HEK293 (cell line): ENCODE measurements at regions not wholly inside any gene's neighbourhood (a gene's known extent, or its start where the extent isn't known, plus 50 kb on each side); places are given as distances from the start of the nearest gene placed in this dataset.

Experiments used
- CTCF ChIA-PET: fragments of 350-600 bp; formaldehyde crosslinking; extraction: SDS; loops from one replicate; lab custom pipeline; 2021; ENCODE audit warnings: antibody characterized with exemption; lab: Yijun Ruan, JAX
- POLR2A ChIA-PET: fragments of 300-600 bp; formaldehyde crosslinking; extraction: SDS; loops from one replicate; lab custom pipeline; 2020; ENCODE audit warnings: antibody characterized with exemption, inconsistent platforms; lab: Yijun Ruan, JAX
- H3K27ac ChIP-seq: fragments of 200-500 bp; sonication (Bioruptor generic); 2 replicates; pipeline ENCODE4 v1.5.1; 2014; ENCODE audit warnings: low read depth, low read length, control low read depth, inconsistent platforms; ENCODE audit errors: extremely low read depth
- H3K36me3 ChIP-seq, 2 experiments: fragments of 200-500 bp in 1 of 2; sonication (Bioruptor generic) in 1 of 2; 1 replicate in 1 of 2; 2 replicates in 1 of 2; pipeline ENCODE4 v1.5.1; 2014 to 2017; ENCODE audit warnings: inconsistent platforms in 2 of 2, low read length in 2 of 2; ENCODE audit not compliant: control insufficient read depth in 2 of 2, insufficient read depth in 1 of 2
- H3K4me1 ChIP-seq: fragments of 200-500 bp; sonication (Bioruptor generic); 2 replicates; pipeline ENCODE4 v1.5.1; 2014; ENCODE audit warnings: mild to moderate bottlenecking, low read length, inconsistent platforms; ENCODE audit not compliant: control insufficient read depth, insufficient read depth
- H3K4me3 ChIP-seq: 2 replicates; pipeline ENCODE4 v1.5.1; 2011; ENCODE audit warnings: low read depth, mild to moderate bottlenecking, control low read depth, low read length, moderate library complexity
- H3K9me3 ChIP-seq: fragments of 200-500 bp; sonication (Bioruptor generic); 2 replicates; pipeline ENCODE4 v1.5.1; 2014; ENCODE audit warnings: low read depth, low read length, inconsistent platforms; ENCODE audit not compliant: control insufficient read depth, insufficient read depth
- INSM2 ChIP-seq: fragments of 450-650 bp; formaldehyde crosslinking; IDR thresholded peaks from 2 replicates; pipeline ENCODE4 v1.5.1; 2016; ENCODE audit warnings: missing biosample characterization, missing genetic modification characterization
- KLF10 ChIP-seq: fragments of 450-650 bp; IDR thresholded peaks from 2 replicates; pipeline ENCODE4 v1.5.1; 2018; ENCODE audit warnings: missing biosample characterization, mild to moderate bottlenecking, missing genetic modification characterization
- KLF16 ChIP-seq: fragments of 450-650 bp; formaldehyde crosslinking; IDR thresholded peaks from 2 replicates; pipeline ENCODE4 v1.5.1; 2017; ENCODE audit warnings: missing biosample characterization, missing genetic modification characterization
- KLF9 ChIP-seq: fragments of 450-650 bp; formaldehyde crosslinking; IDR thresholded peaks from 2 replicates; pipeline ENCODE4 v1.5.1; 2016; ENCODE audit warnings: missing biosample characterization, missing genetic modification characterization, low read depth
- TSHZ1 ChIP-seq: fragments of 450-650 bp; formaldehyde crosslinking; IDR thresholded peaks from 2 replicates; pipeline ENCODE4 v1.5.1; 2016; ENCODE audit warnings: missing biosample characterization, missing genetic modification characterization, borderline replicate concordance
- ZNF140 ChIP-seq: fragments of 450-650 bp; formaldehyde crosslinking; IDR thresholded peaks from 2 replicates; pipeline ENCODE4 v1.5.1; 2016; ENCODE audit warnings: missing biosample characterization, missing genetic modification characterization
- ZNF157 ChIP-seq: fragments of 450-650 bp; formaldehyde crosslinking; IDR thresholded peaks from 2 replicates; pipeline ENCODE4 v1.5.1; 2016; ENCODE audit warnings: missing biosample characterization, missing genetic modification characterization
- ZNF214 ChIP-seq: fragments of 450-650 bp; formaldehyde crosslinking; IDR thresholded peaks from 2 replicates; pipeline ENCODE4 v1.5.1; 2017; ENCODE audit warnings: missing biosample characterization, mild to moderate bottlenecking, missing genetic modification characterization, borderline replicate concordance
- ZNF221 ChIP-seq: fragments of 450-650 bp; formaldehyde crosslinking; IDR thresholded peaks from 2 replicates; pipeline ENCODE4 v1.5.1; 2017; ENCODE audit warnings: missing biosample characterization, missing genetic modification characterization, borderline replicate concordance
- ZNF426 ChIP-seq: fragments of 450-650 bp; formaldehyde crosslinking; IDR thresholded peaks from 2 replicates; pipeline ENCODE4 v1.5.1; 2017; ENCODE audit warnings: missing biosample characterization, missing genetic modification characterization, mild to moderate bottlenecking, inconsistent platforms, moderate library complexity
- ZNF510 ChIP-seq: fragments of 450-650 bp; formaldehyde crosslinking; IDR thresholded peaks from 2 replicates; pipeline ENCODE4 v1.5.1; 2018; ENCODE audit warnings: mild to moderate bottlenecking, missing genetic modification characterization, missing biosample characterization; ENCODE audit not compliant: insufficient replicate concordance
- ZNF529 ChIP-seq: fragments of 450-650 bp; formaldehyde crosslinking; IDR thresholded peaks from 2 replicates; pipeline ENCODE4 v1.5.1; 2017; ENCODE audit warnings: missing genetic modification characterization, missing biosample characterization; ENCODE audit not compliant: insufficient replicate concordance
- ZNF544 ChIP-seq: fragments of 450-650 bp; formaldehyde crosslinking; IDR thresholded peaks from 2 replicates; pipeline ENCODE4 v1.5.0; 2017; ENCODE audit warnings: missing biosample characterization, missing genetic modification characterization
- ZNF623 ChIP-seq: fragments of 450-650 bp; formaldehyde crosslinking; IDR thresholded peaks from 2 replicates; pipeline ENCODE4 v1.5.1; 2016; ENCODE audit warnings: missing biosample characterization, missing genetic modification characterization
- ZNF624 ChIP-seq: fragments of 450-650 bp; formaldehyde crosslinking; IDR thresholded peaks from 2 replicates; pipeline ENCODE4 v1.5.1; 2017; ENCODE audit warnings: missing biosample characterization, missing genetic modification characterization
- ZNF658 ChIP-seq: fragments of 450-650 bp; formaldehyde crosslinking; IDR thresholded peaks from 2 replicates; pipeline ENCODE4; 2016; ENCODE audit warnings: missing biosample characterization, missing genetic modification characterization
- ZNF777 ChIP-seq: fragments of 450-650 bp; formaldehyde crosslinking; IDR thresholded peaks from 2 replicates; pipeline ENCODE4 v1.5.1; 2017; ENCODE audit warnings: missing biosample characterization, missing genetic modification characterization, borderline replicate concordance
- ZNF785 ChIP-seq: fragments of 450-650 bp; formaldehyde crosslinking; IDR thresholded peaks from 2 replicates; pipeline ENCODE4 v1.5.1; 2016; ENCODE audit warnings: missing biosample characterization, missing genetic modification characterization
- ZSCAN16 ChIP-seq: fragments of 450-650 bp; formaldehyde crosslinking; IDR thresholded peaks from 2 replicates; pipeline ENCODE4 v1.5.1; 2016; ENCODE audit warnings: missing biosample characterization, missing genetic modification characterization
- ZSCAN23 ChIP-seq: fragments of 450-650 bp; formaldehyde crosslinking; IDR thresholded peaks from 2 replicates; pipeline ENCODE4 v1.5.1; 2016; ENCODE audit warnings: missing biosample characterization, missing genetic modification characterization
- ZXDB ChIP-seq: fragments of 450-650 bp; formaldehyde crosslinking; IDR thresholded peaks from 2 replicates; pipeline ENCODE4 v1.5.1; 2016; ENCODE audit warnings: missing biosample characterization, missing genetic modification characterization
- TF ChIP-seq, protein P1 (sequence below): sonication (generic); formaldehyde crosslinking; IDR thresholded peaks from 2 replicates; pipeline ENCODE4 v1.8.1; 2022; ENCODE audit warnings: mild to moderate bottlenecking, moderate library complexity, missing genetic modification reagents
- TF ChIP-seq, protein P2 (sequence below): fragments of 450-650 bp; formaldehyde crosslinking; IDR thresholded peaks from 2 replicates; pipeline ENCODE4 v1.5.1; 2016; ENCODE audit warnings: missing biosample characterization, missing genetic modification characterization
- TF ChIP-seq, protein P3 (sequence below): fragments of 450-650 bp; formaldehyde crosslinking; IDR thresholded peaks from 2 replicates; pipeline ENCODE4 v1.5.1; 2016; ENCODE audit warnings: missing biosample characterization, missing genetic modification characterization

DNA sequence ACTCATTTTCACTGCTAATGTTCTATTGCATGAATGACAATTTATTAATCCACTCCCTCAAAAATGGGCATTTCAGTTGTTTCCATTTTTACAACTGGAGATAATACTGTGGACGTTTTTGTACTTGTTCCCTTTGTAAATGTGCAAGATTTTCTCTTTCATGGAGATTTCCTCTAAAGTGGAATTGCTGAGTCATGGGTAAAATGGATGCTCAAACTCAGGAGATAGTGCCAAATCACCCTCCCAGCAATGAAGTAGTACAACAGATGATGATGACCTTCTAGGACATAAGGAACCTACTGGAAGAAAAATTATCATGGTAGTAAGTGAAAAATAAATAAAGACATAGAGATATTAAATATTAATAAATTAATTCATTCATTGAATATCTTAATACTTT lies 460.8 kb upstream of the CHST9 start:
- no peak overlapping the region for H3K4me3 ChIP-seq
- no peak overlapping the region for H3K27ac ChIP-seq
- CTCF ChIA-PET: interaction anchor here (1.0 to 1.4 kb wide), 3 partner anchors 37 to 104 kb away, joined by 3 to 6 read pairs (median 3); no protein-coding TSS in a partner anchor
- no peaks in the 10 kb centered on the region for H3K9me3 ChIP-seq
- no peaks in the 10 kb centered on the region for H3K36me3 ChIP-seq
- POLR2A ChIA-PET: no interaction called here
- TF ChIP-seq ZNF221 (tag by site-specific recombination) (no peak), ZNF623 (tag by site-specific recombination) (no peak), ZNF624 (tag by site-specific recombination) (no peak), ZXDB (tag by site-specific recombination) (no peak), KLF16 (tag by site-specific recombination) (no peak), TSHZ1 (no peak), ZNF658 (tag by site-specific recombination) (no peak), ZSCAN16 (tag by site-specific recombination) (no peak), KLF10 (tag by site-specific recombination) (no peak), ZNF426 (tag by site-specific recombination) (no peak), ZNF777 (tag by site-specific recombination) (no peak), KLF9 (tag by site-specific recombination) (no peak), ZNF544 (tag by site-specific recombination) (no peak), ZNF140 (tag by site-specific recombination) (no peak), ZNF785 (tag by site-specific recombination) (no peak)
- TF ChIP-seq, protein P1, sequence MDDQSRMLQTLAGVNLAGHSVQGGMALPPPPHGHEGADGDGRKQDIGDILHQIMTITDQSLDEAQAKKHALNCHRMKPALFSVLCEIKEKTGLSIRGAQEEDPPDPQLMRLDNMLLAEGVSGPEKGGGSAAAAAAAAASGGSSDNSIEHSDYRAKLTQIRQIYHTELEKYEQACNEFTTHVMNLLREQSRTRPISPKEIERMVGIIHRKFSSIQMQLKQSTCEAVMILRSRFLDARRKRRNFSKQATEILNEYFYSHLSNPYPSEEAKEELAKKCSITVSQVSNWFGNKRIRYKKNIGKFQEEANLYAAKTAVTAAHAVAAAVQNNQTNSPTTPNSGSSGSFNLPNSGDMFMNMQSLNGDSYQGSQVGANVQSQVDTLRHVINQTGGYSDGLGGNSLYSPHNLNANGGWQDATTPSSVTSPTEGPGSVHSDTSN (CRISPR knock-in tag): no peak
- TF ChIP-seq, protein P2, sequence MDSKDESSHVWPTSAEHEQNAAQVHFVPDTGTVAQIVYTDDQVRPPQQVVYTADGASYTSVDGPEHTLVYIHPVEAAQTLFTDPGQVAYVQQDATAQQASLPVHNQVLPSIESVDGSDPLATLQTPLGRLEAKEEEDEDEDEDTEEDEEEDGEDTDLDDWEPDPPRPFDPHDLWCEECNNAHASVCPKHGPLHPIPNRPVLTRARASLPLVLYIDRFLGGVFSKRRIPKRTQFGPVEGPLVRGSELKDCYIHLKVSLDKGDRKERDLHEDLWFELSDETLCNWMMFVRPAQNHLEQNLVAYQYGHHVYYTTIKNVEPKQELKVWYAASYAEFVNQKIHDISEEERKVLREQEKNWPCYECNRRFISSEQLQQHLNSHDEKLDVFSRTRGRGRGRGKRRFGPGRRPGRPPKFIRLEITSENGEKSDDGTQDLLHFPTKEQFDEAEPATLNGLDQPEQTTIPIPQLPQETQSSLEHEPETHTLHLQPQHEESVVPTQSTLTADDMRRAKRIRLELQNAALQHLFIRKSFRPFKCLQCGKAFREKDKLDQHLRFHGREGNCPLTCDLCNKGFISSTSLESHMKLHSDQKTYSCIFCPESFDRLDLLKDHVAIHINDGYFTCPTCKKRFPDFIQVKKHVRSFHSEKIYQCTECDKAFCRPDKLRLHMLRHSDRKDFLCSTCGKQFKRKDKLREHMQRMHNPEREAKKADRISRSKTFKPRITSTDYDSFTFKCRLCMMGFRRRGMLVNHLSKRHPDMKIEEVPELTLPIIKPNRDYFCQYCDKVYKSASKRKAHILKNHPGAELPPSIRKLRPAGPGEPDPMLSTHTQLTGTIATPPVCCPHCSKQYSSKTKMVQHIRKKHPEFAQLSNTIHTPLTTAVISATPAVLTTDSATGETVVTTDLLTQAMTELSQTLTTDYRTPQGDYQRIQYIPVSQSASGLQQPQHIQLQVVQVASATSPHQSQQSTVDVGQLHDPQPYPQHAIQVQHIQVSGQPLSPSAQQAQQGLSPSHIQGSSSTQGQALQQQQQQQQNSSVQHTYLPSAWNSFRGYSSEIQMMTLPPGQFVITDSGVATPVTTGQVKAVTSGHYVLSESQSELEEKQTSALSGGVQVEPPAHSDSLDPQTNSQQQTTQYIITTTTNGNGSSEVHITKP (tag by site-specific recombination): no peak
- TF ChIP-seq, all 188 proteins: peak for 0
- H3K4me1 ChIP-seq: no peaks in the 10 kb centered on the region

DNA sequence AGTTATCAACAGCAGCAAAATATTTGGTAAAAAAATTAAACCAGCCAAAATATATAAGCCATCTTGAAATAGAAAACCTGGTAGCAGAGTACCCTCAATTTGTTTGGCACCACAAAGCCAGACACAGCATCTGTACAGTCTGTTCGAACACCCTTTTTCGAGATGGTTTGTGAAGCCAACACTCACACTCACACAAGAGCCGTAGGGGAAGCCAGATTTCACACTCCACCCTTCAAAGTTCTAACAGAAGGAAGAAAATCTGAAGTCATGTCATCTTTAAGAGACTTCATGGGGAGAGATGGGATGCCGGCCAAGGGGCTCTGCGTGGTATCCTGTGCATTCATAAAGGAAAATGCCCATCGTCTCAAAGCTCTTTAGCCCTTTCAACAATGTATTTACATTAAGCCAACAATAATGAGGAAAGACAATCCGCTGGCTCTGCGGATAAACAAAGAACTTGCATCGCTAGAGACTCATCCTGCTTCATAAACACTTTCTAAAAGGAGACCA lies 451.5 kb upstream of the CHST9 start:
- ChIA-PET CTCF (no interaction called here), POLR2A (no interaction called here)
- Histone ChIP-seq H3K36me3 (no peaks in the 10 kb centered on the region), H3K4me3 (no peak overlapping the region), H3K9me3 (no peaks in the 10 kb centered on the region), H3K4me1 (no peaks in the 10 kb centered on the region), H3K27ac (no peak overlapping the region)
- TF ChIP-seq ZSCAN23 (tag by site-specific recombination) (no peak), ZNF510 (tag by site-specific recombination) (no peak), ZNF157 (tag by site-specific recombination) (no peak), ZNF214 (tag by site-specific recombination) (no peak), ZNF529 (no peak), ZNF777 (tag by site-specific recombination) (no peak), INSM2 (no peak)
- TF ChIP-seq, protein P3, sequence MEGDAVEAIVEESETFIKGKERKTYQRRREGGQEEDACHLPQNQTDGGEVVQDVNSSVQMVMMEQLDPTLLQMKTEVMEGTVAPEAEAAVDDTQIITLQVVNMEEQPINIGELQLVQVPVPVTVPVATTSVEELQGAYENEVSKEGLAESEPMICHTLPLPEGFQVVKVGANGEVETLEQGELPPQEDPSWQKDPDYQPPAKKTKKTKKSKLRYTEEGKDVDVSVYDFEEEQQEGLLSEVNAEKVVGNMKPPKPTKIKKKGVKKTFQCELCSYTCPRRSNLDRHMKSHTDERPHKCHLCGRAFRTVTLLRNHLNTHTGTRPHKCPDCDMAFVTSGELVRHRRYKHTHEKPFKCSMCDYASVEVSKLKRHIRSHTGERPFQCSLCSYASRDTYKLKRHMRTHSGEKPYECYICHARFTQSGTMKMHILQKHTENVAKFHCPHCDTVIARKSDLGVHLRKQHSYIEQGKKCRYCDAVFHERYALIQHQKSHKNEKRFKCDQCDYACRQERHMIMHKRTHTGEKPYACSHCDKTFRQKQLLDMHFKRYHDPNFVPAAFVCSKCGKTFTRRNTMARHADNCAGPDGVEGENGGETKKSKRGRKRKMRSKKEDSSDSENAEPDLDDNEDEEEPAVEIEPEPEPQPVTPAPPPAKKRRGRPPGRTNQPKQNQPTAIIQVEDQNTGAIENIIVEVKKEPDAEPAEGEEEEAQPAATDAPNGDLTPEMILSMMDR (tag by site-specific recombination): no peak
